HG02943 (cell line): ENCODE measurements at regions not wholly inside any gene's neighbourhood (a gene's known extent, or its start where the extent isn't known, plus 50 kb on each side); places are given as distances from the start of the nearest gene placed in this dataset.

Source experiments
- ATAC-seq: cut with Tn5 transposase; IDR thresholded peaks from one replicate; pipeline ENCODE4 v1.9.1; 2021; ENCODE audit warnings: mild to moderate bottlenecking, low read depth, moderate library complexity; ENCODE audit not compliant: unreplicated experiment

DNA sequence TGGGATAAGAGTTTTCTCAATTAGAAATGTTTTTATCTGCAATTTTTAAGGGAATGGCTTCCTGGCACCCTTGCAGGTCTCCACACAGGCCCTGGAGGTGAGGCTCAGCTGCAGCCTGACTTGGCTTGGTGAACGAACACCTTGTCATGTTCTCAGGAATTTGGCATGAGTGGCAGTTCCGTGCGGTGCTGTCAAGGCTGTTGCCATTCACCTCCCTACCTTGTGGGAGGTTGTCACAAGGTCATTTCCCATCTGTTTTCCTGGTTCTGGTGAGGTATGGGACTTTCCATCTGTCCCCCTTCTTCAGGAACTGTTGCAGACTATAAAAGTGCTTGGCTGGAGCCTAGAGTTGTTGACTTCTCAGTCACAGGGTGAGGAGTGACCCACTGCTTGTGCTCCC lies 82.9 kb downstream of the ELOVL4 start:
- no peak for ATAC-seq

DNA sequence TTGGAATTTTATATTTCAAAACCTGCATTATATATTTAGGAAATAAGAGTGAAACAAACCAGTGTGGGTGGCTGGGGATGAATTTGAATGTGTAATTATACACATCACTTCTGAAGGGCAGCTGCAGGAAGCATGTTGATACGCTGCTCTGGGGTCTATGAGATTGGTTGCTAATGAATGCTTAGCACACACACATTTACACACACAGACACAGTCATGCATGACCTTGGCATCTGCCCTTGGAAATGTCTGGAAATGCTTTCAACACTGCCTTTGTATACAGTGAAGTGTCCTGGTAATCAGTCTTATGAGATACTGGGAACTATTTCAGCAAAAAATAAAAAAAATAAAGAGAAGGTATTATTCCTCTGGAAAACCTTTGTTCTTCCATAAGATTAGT lies 83.4 kb downstream of the ELOVL4 start:
- ATAC-seq: no peak

DNA sequence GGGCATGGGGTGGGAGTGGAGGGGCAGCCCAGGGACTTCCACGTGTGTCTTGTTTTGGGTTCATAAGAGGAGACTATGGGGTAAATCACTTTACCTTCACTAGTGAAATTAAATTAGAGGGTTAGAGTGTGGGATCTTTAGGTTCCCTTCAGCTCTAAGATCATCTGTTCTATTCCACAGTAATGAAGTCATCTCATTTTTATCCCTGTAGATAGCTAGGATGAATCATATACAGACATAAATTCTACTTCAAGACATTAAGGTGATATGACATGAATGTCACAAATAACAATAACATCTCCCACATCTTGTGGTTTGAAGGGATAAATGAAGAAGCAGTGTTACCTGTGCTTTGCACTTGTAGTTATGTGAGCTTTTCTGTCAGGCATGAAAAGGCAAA lies 83.8 kb downstream of the ELOVL4 start:
- no peak for ATAC-seq

DNA sequence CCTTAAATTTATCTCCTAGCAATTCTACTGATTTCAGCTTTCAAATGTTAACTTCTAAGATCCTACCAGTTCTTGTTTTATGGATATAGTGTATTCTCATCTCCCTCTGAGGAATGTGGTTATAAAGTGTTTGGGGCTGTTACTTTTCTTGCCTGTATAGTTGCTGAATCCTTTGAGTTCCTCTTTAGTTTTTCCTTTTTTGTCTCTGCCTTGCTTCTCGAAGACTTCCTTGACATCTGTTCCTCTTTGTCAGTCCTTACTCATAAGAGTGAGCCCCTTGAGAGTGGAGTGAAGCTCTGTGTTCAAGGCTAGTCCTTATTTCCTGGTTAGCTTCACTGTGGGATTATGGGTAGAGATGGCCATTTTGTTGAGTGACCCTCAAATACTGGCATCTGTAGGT lies 84.6 kb downstream of the ELOVL4 start:
- no peak for ATAC-seq

DNA sequence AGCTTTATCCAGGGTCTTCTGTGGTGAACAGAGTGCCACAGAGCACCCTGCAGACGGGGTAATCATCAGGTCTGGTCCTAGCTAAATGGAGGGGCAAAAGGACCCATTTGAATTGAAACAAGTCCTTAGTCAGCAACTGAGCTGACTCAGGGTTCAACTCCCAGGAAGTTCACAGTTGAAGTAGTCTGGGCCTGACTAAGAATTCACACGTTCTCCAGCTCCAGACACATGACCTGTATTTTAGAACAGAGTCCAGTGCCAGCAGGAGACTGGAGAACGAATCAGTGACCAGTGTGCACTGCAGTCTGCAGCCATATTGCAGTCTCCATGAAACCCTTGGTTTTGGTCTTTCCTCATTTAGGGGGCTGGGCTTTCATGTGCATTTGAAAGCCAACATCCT lies 85.2 kb downstream of the ELOVL4 start:
- no peak for ATAC-seq

DNA sequence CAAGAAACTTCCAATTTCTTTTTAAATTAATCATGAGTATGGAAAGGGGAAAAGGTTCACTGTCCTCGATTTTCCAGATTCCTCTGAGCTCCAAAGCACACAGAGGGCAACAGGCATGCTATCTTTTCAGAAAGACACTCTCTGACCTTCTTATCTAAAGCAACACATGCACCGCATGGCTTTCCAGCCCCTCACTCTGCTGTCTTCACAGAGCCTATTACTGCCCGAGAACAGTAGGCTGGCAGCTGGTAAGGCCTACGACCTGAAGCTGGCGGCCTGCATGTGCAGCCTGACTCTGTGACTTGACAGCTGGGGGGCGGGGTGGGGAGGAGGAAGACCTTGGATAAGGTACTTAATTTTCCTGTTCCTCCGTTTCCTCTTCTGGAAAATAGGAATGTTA lies 86.3 kb downstream of the ELOVL4 start:
- ATAC-seq: no peak

DNA sequence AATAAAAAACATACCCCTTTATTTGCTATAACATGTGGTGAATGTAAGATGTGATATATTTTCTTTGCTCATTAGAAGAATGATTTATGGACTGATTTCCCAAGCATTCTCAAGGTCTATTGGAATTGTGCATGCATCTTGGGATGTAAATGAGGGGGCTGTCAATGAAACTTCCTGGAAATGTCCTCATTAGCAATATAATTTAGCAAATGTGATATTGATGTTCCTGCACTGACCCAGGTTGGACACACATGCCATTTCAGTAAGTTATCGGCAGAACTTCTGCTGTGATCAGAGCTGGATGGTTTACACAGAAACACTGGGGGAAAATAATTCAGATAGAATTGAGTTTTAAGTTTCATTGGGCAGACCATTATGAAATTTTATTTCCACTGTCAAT lies 99.9 kb downstream of the ELOVL4 start:
- no peak for ATAC-seq

DNA sequence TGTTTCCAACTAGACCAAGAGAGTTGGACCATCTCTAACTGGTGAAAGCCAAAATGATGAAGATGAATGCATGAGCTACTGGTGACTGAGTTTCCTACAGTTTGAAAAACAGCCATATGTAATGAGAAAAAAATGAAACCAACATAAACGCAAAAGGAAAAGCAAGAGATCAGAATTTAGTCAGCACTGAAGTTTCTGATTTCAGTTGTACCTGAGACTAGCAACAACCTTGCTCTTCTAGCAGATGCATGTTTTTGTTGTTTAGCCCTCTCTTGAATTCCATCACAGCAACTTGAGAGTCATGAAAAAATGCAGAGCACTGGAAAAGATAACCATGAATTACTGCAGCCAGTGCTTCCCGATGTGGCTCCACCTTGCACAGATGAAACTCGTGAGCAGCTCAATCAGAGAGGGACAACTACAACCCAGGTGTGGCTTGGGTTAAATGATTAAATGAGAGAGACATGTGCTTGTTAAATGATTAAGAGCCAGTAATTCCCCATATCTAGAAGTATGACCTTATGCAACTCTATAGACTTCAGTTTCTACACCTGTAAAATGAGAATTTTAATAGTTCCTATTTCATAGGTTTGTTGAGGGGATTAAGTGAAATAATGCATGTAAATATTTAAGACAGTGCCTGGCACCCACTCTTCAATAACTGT lies 104.8 kb downstream of the ELOVL4 start:
- peak; percentile 68 for ATAC-seq

DNA sequence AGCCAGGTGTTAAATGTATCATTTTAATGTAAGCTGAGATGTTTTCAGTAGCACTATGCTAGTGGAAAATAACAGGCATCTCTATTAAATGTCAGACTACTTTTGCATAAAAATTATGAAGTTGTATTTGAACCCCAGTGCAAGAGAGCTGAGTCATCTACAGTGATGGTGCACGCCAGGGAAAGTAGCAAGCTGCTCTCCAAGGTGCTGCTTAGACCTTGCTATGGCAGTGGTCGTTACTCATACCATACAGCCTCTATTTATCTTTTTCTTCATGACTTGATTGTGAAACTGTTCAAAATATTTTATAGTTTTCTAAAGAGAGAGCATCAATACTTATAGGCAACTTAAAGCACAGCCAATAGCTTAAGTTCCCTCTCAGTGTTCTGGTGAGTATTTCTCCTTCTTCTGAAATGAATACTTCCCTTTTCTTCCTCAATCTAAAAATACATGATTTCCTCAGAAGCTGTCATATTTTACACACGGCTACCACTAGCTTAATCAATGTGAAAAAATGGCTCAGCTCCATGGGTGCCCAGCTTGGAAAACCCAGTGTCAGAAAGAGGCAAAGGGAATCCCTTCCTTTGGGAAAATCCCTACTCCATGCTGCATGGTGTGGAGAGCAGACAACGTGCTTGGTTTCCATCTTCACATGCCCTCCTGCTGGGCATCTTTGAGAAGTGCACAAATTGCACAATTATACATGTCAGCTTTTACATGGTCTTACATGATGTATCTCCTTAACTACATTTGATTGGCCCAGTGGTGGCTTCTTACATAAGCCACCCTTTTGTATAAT lies 105.6 kb downstream of the ELOVL4 start:
- ATAC-seq: peak; percentile 53

DNA sequence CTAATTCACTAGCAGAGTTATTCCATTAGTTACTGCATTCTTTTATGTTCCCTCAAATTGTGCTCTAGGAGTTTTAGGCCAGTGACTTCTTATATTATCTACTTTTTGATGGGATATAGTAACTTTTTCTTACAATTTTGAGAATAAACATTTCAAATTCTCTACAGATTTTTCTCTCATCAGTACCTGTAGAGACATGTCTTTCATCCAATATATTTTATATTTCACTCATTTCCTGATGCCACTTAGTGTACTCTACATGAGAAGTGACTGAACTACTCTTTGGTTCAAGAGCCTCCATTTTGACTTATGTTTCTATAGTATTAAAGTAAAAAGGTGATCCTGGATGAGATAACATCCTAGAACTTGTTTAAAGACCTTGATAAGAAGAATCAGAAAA lies 108.5 kb downstream of the ELOVL4 start:
- ATAC-seq: no peak

DNA sequence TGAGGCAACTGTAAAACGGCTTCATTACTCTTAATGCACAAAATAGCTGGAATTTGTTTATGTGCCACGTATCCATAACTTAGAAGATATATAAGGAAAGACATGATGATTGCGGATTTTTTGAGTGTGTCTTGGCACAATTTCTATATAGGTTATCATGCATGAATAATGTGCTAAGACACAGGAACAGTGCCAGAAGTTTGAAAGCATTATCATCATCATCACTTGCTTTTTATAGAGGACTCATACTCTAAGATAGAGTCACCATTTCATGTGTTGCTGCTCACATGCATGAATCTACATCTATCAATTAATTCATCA lies 113.4 kb downstream of the ELOVL4 start:
- no peak for ATAC-seq

DNA sequence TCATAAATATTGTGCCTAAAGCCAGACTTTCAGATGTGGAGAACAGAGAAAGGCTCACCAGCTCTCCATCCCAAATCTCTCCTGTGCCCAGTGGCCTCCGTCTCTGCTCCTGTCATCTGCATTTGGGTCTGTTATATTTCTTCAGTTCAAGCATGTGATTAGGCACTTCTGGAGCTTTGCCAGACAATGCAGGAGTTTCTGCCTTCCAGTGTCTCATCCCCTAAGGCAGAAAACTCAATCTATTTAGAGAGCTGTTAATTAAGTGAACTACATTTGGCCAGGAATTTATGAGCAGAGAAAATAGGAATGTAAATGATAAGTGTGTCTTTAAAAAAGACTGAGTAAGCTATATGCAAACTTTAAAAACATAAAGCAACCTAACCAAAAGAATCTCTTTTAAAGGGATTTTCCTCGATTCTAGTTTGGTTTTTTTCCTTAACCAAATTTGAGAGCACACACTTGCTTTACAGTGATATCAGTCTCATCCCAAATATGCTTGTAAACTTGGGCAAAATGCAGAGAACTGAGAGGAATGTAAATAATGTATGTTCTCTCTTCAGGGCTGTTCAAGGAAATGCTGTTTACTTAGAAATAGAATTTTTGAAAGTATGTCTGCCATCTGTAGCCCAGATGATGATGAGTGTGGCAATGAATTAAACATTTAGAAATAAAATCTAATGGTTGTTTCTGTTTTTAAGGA lies 113.9 kb downstream of the ELOVL4 start:
- ATAC-seq: no peak

DNA sequence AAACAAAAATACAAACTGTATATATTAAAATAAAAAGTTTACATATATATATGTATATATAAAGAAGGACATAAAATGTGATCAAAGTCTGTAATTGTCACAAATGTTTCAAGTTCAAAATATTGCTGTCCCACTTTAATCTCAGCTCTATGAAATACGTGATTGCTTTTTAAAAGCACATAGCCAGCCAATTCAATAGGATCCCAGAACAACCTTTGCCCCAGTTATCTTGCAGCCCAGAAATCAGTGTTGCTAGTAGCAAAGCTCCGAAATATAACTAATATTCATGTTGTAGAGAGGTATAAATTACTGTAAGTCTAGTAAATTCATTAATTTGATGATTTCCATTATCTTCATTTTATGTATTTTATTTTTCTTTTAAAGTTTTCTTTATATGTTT lies 114.6 kb downstream of the ELOVL4 start:
- no peak for ATAC-seq

DNA sequence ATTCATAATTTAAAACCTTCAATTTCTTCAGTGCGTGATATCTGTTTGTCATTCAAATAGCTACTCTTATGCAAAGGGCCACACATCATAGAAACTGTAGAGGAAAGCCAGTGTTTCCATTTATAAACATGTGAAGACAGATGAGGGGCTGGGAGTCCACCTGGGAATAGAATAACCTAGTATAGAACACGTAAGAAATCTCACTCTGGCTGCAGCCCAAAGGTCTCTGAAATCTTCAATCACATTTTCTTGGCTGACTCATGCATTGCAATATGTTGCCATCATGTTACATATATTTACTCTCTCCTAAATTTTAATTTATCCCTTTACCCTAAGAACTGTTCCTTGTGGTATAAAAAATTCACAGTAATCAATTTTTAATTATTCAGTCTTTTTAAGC lies 123.2 kb downstream of the ELOVL4 start:
- ATAC-seq: no peak

DNA sequence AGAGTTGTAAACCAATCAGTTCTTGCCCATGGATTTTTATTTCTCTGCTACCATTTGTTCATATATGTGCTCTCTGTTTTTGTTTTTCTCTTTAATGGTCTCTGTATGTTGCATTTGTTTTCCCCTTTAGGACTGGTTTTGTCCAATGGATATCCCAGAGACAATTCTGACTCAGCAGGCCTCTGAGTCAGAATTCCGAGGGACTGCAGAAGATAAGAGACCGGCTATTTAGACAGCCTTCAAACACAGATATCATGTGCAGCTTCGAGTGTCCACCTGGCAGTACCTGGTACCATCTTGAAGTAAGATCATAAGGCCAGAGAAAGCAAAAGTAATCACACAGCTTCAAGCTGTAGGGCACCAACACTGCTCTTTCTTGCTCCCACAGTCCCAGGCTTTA lies 125.5 kb downstream of the ELOVL4 start:
- ATAC-seq: no peak

DNA sequence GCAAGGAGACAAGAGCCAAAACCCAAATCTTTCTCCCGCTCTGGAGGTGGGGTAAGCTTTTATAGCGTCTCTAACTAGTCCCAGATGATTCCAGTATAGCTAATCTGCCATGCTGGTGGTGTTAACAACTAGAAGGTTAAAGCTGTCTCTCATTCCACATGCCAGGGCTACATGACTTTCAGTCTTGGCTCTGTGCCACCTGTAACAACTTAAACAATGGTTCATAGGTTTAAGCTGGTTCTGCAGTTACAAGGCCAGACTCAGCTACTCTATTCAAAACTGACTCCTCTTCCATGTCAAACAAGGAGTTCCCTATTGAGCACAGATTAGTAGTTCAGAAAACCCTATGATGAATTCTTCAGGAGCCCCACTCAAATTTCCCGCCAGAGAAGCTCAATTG lies 128.9 kb downstream of the ELOVL4 start:
- ATAC-seq: no peak

DNA sequence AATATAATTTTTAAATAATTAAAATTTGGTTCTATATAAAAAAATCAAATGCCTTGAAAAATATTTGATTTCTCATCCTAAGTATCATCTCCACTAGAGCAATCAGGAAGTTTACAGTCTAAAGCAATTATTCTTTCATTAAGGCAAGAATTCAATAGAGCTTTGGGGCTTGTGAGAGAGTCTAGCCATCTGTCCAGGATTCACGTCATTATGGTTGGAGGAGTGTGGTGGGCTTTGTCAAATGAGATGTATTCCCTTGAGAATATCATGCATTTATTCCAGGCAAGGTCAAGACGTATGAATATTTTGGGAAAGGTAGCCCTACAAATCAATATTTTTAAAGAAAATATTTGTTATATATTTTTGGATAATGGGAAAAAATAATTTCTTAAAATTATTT lies 132.4 kb downstream of the ELOVL4 start:
- no peak for ATAC-seq

DNA sequence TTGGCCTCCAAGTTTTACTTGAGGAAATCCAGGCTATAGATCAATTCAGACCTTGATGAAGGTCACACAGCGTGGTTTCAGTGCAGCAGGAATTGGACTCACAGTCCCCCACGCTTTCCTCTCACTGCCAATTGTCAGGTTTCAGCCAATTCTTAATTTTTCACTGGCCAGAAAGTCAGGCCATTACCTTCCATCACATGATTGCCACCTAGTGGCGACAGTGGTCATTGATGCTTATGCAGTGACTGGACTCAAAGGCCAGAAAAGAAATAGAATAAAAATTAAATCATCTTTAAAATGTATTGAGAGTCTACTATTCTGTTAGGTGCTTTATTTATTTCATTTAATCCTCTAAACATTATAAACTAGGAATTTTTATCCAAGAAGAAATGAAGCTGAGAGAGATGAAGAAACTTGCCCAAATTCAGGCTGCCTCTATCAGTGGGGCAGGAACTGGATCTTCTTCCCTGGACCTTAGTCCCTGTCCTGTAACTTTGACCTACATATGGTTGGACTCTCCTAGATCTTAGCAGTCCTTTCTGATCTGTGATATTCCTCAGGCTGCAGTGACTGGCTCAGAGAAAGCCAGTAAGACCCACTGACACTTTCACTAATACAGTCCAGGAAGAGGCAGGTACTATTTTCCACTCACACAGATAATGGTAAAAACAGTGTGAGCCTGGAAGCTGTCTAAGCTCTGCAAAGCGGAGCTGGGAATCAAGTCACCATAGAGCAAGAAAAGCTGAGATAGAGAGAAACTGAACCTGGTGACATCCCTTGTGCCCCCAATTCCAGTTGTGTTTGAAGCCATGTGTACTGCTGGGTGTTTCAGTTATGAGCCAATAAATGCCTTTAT lies 133.3 kb downstream of the ELOVL4 start:
- ATAC-seq: peak; percentile 89

DNA sequence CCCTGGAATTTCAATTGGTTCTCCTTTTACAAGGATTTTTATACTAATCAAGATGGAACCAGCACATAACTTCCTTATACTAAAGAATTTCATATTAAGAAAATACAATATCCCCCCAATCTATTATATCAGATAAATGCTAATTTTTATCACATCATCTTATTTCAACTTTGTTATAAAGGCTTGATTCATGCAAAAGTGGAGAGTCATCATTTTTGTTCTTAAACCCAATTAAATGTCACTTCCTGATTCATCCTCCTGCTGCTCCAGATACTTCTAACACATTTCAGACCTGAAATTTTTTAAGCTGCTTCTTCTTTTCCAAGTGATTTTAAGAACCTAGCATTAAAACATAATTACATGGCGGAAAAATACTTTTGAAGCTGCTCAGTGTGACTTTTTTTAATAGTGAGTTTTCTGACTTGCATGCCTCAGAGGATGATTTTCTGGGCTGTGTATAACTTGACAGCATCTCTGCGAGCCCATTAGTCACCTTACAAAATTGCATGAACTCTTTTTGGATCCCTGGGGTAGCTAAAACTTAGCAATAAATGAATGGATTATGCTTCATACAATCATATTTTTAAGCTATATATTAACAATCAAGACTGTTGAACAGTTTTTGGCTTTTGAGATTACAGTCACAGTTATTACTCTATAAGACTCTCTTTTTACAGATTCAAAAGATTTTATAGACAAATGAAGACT lies 134.1 kb downstream of the ELOVL4 start:
- ATAC-seq: no peak

DNA sequence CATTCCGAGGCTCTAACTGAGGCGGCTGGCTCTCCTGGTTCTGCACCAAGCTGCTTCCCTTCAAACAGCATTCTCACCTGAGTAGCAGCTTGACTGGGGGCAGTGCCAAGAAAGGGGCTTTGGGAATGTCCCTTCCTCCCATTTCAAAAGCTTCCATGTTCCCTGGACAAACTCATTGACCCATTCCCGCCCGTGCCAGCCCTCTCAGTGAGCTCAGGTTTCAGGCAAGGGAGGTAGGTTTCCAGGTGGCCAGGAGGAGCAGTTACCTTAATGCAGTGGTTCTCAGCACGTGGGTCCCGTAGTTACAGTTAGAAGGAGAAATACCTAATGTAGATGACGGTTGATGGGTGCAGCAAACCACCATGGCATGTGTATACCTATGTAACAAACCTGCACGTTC lies 135.2 kb downstream of the ELOVL4 start:
- no peak for ATAC-seq
